GM23248 (cell line): ENCODE measurements at regions not wholly inside any gene's neighbourhood (a gene's known extent, or its start where the extent isn't known, plus 50 kb on each side); places are given as distances from the start of the nearest gene placed in this dataset.

ENCODE experiments used
- DNase-seq: peaks from one replicate; pipeline ENCODE4 v3.0.0-alpha.2; 2015
- H2AFZ ChIP-seq: fragments of 200-600 bp; sonication (generic); 2 replicates; pipeline ENCODE4 v1.6.1; 2016; ENCODE audit warnings: antibody characterized with exemption
- H3F3A ChIP-seq: fragments of 200-600 bp; sonication (generic); 2 replicates; pipeline ENCODE4 v1.6.1; 2016; ENCODE audit warnings: mild to moderate bottlenecking, antibody characterized with exemption, mixed run types; ENCODE audit not compliant: insufficient read depth
- H3K27ac ChIP-seq: fragments of 200-600 bp; sonication (generic); 2 replicates; pipeline ENCODE4 v1.5.1; 2016; ENCODE audit warnings: mild to moderate bottlenecking
- H3K27me3 ChIP-seq: fragments of 200-600 bp; sonication (generic); replicated peaks from 2 replicates; pipeline ENCODE4 v1.6.1; 2016; ENCODE audit warnings: mild to moderate bottlenecking; ENCODE audit not compliant: insufficient read depth
- H3K36me3 ChIP-seq: fragments of 200-600 bp; sonication (generic); 2 replicates; pipeline ENCODE4 v1.6.1; 2016; ENCODE audit warnings: low read depth, mild to moderate bottlenecking
- H3K4me1 ChIP-seq: fragments of 200-600 bp; sonication (generic); 2 replicates; pipeline ENCODE4 v1.6.1; 2016; ENCODE audit warnings: mild to moderate bottlenecking; ENCODE audit not compliant: insufficient read depth
- H3K4me2 ChIP-seq: fragments of 200-600 bp; sonication (generic); one replicate; pipeline ENCODE4 v1.6.1; 2016; ENCODE audit warnings: mild to moderate bottlenecking; ENCODE audit not compliant: unreplicated experiment
- H3K4me3 ChIP-seq: fragments of 200-600 bp; sonication (generic); 2 replicates; pipeline ENCODE4 v1.5.1; 2016; ENCODE audit warnings: mild to moderate bottlenecking
- H3K79me2 ChIP-seq: fragments of 200-600 bp; sonication (generic); 2 replicates; pipeline ENCODE4 v1.6.1; 2016; ENCODE audit warnings: mild to moderate bottlenecking; ENCODE audit not compliant: insufficient read depth
- H3K9ac ChIP-seq: fragments of 200-600 bp; sonication (generic); 2 replicates; pipeline ENCODE4 v1.6.1; 2016; ENCODE audit warnings: mild to moderate bottlenecking
- H3K9me2 ChIP-seq: fragments of 200-600 bp; sonication (generic); 2 replicates; pipeline ENCODE4 v1.6.1; 2016; ENCODE audit warnings: mixed run types, mild to moderate bottlenecking, moderate library complexity; ENCODE audit not compliant: insufficient read depth
- H3K9me3 ChIP-seq: fragments of 200-600 bp; sonication (generic); one replicate; pipeline ENCODE4 v1.6.1; 2017; ENCODE audit warnings: low read depth
- H4K20me1 ChIP-seq: fragments of 200-600 bp; sonication (generic); 2 replicates; pipeline ENCODE4 v1.6.0; 2016; ENCODE audit not compliant: insufficient read depth
- EZH2 ChIP-seq: fragments of 200-600 bp; sonication (generic); IDR thresholded peaks from 2 replicates; pipeline ENCODE4 v1.6.1; 2018; ENCODE audit warnings: antibody characterized with exemption, mild to moderate bottlenecking; ENCODE audit not compliant: insufficient read depth, poor library complexity, severe bottlenecking
- EZH2phosphoT487 ChIP-seq: fragments of 200-600 bp; sonication (generic); IDR thresholded peaks from 2 replicates; pipeline ENCODE4 v1.6.1; 2018; ENCODE audit warnings: antibody characterized with exemption, moderate library complexity, mild to moderate bottlenecking, low read depth; ENCODE audit not compliant: insufficient read depth
- WGBS, 2 experiments: methylation state at CpG; one replicate each; pipeline ENCODE4 v1.1.6; 2015 to 2017; ENCODE audit warnings: low lambda C conversion rate in 2 of 2, low coverage in 1 of 2; ENCODE audit errors: missing lambda C conversion rate in 2 of 2; 5-methylcytosine and 5-hydroxymethylcytosine counted together
- in situ Hi-C: fragments of 300-500 bp; cut with MboI; formaldehyde crosslinking; loops from 2 replicates; pipeline ENCODE4 v1.15.0; 2020

DNA sequence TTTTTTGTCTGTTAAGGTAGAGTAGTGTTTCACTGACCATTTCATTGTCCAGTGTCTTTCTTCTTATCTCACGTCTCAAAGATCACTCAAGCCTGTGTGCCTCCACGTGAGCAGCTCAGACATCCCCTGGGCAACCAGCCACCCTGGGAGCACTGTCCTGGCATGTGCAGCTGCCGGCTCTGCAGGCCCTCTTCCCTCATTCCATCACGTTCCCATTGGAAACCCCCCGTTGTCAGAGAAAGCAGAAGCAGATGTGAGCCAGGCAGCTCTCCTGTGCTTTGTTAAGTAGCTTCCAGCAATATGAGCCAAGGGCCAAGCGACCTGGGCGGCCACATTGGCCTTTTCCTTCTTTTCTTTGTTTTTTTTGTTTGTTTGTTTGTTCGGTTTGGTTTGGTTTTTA, 233.2 kb upstream of the SYNDIG1 start:
- Histone ChIP-seq H4K20me1 (no peaks in the 10 kb centered on the region), H3K27ac (no peak overlapping the region), H3K27me3 (no peaks in the 10 kb centered on the region; the same call in none of the 2 replicates), H3K9ac (no peak overlapping the region), H3F3A (no peaks in the 10 kb centered on the region), H3K9me3 (no peaks in the 10 kb centered on the region), H3K36me3 (no peaks in the 10 kb centered on the region), H3K4me3 (no peak overlapping the region), H3K4me1 (no peaks in the 10 kb centered on the region), H2AFZ (no peak overlapping the region), H3K79me2 (no peaks in the 10 kb centered on the region), H3K9me2 (no peaks in the 10 kb centered on the region), H3K4me2 (no peak overlapping the region)
- WGBS, 2 experiments, result 2 to 10% methylated on average over 7 to 8 of the region's 8 CpGs
- TF ChIP-seq EZH2, result no peak
- no peak for TF ChIP-seq EZH2phosphoT487
- DNase-seq, result no peak
- in situ Hi-C loops, result no loop called here

DNA sequence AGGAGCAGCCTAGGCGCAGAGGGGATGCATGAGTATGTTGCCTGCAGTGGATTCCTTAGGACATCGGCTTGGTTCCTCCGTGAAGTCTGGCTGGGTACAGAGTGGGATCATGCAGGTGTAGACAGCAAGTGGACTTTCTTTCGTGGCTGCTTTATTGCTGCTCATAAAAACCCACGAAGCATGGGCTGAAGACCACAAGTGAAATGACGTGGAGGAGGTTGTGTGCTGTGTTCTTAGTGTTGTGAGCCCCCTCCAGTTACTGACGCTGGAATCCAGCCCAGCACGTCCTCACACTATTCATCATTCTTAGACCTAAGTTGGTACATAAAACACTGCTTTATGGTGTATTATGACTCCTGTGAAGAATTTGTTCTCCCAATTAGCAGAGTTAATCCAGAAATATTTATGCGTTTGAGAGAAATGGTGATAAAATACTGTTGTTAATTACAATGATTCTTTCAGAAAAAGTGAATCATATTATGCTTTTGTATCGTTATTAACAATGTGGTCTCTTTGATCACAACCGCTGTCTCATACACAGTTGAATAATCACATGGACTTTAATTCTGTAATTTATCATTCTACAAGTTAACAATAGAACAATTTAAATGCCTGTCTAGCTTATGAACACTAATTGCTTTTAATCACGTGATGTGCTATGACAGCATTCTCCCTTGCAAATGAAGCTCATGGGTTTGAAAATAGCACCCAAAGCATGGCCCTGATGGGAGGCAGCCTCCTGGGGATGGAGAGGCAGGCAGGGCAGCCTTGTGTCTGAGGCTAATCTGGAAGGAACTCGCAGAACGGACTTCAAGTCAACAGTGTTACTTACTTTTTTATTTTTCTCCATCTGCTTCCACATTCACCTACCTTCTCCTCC, 233.9 kb upstream of the SYNDIG1 start:
- no peaks in the 10 kb centered on the region for H3K79me2 ChIP-seq
- H3K4me1 ChIP-seq, result no peaks in the 10 kb centered on the region
- no peak for DNase-seq
- no peak overlapping the region for H3K4me2 ChIP-seq
- in situ Hi-C loops, result no loop called here
- 12 to 16% methylated on average over 14 of the region's 14 CpGs for WGBS, 2 experiments
- no peak overlapping the region for H3K27ac ChIP-seq
- H3K36me3 ChIP-seq, result no peaks in the 10 kb centered on the region
- no peak for TF ChIP-seq EZH2phosphoT487
- H3K9me3 ChIP-seq, result no peaks in the 10 kb centered on the region
- H3K27me3 ChIP-seq, result no peaks in the 10 kb centered on the region; the same call in none of the 2 replicates
- H3K9ac ChIP-seq, result no peak overlapping the region
- H2AFZ ChIP-seq, result no peak overlapping the region
- no peaks in the 10 kb centered on the region for H3K9me2 ChIP-seq
- H3F3A ChIP-seq, result no peaks in the 10 kb centered on the region
- no peaks in the 10 kb centered on the region for H4K20me1 ChIP-seq
- H3K4me3 ChIP-seq, result no peak overlapping the region

DNA sequence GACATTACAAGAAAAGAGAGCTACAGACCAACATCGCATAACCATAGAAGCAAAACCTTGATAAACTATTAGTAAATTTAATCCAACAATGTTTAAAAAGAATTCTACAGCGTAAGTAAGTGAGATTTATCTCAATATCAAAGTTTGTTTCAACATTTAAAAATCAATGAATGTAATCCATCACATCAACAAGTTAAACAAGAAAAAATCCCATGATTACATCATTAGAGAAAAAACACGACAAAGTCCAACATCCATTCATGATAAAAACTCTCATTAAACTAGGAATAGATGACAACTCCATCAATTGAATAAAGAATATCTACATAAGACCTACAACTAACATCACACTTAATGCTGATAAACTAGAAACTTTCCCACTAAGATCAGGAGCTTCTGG, 239.0 kb upstream of the GGTLC1 start:
- Histone ChIP-seq H3K9me2 (no peaks in the 10 kb centered on the region), H3K9ac (no peak overlapping the region), H3F3A (no peaks in the 10 kb centered on the region), H4K20me1 (no peaks in the 10 kb centered on the region), H3K4me2 (no peak overlapping the region), H3K4me3 (no peak overlapping the region), H3K9me3 (no peaks in the 10 kb centered on the region), H3K4me1 (no peaks in the 10 kb centered on the region), H2AFZ (no peak overlapping the region), H3K36me3 (no peaks in the 10 kb centered on the region), H3K79me2 (no peaks in the 10 kb centered on the region), H3K27me3 (0 out of 2 replicates have a peak, but pooled peaks cover 4% of the 10 kb centered on the region), H3K27ac (no peak overlapping the region)
- WGBS, 2 experiments, result 9 to 17% methylated on average over 3 of the region's 3 CpGs
- DNase-seq, result no peak
- in situ Hi-C loops, result no loop called here
- TF ChIP-seq EZH2 (no peak), EZH2phosphoT487 (no peak)

DNA sequence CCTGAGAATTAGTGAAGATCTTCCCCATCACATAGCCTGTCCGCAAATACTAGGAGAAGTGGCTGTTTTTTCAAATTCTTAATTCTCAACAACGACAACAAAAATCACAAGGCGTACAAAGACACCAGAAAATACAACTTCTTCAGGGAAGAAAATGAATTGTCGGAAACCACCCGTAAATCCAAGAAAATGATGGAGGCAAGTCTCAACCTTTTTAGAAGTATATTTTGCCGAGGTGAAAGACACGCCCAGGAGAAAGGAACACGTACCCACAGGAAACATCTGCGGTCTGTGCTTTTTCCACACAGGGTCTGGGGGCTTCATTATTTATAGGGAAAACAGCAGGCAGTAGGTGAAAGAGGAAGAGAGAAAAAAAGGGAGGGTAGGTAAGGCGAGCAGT, 223.9 kb upstream of the GGTLC1 start:
- no peaks in the 10 kb centered on the region for H3K9me3 ChIP-seq
- no peaks in the 10 kb centered on the region for H3K79me2 ChIP-seq
- H2AFZ ChIP-seq, result no peak overlapping the region
- H3K27ac ChIP-seq, result no peak overlapping the region
- H3K36me3 ChIP-seq, result no peaks in the 10 kb centered on the region
- no peak for DNase-seq
- WGBS, 2 experiments, result 20 to 23% methylated on average over 10 of the region's 10 CpGs
- no peaks in the 10 kb centered on the region for H3F3A ChIP-seq
- no peak overlapping the region for H3K4me3 ChIP-seq
- no peaks in the 10 kb centered on the region for H4K20me1 ChIP-seq
- no peaks in the 10 kb centered on the region for H3K4me1 ChIP-seq
- H3K4me2 ChIP-seq, result no peak overlapping the region
- in situ Hi-C loops, result no loop called here
- H3K9me2 ChIP-seq, result no peaks in the 10 kb centered on the region
- peaks cover 12% of the 10 kb centered on the region; the same call in 1 of the 2 replicates for H3K27me3 ChIP-seq
- TF ChIP-seq EZH2 (no peak), EZH2phosphoT487 (no peak)
- no peak overlapping the region for H3K9ac ChIP-seq
